ENCODE measurements at regions not wholly inside any gene's neighbourhood (a gene's known extent, or its start where the extent isn't known, plus 50 kb on each side); places are given as distances from the start of the nearest gene placed in this dataset.

DNA sequence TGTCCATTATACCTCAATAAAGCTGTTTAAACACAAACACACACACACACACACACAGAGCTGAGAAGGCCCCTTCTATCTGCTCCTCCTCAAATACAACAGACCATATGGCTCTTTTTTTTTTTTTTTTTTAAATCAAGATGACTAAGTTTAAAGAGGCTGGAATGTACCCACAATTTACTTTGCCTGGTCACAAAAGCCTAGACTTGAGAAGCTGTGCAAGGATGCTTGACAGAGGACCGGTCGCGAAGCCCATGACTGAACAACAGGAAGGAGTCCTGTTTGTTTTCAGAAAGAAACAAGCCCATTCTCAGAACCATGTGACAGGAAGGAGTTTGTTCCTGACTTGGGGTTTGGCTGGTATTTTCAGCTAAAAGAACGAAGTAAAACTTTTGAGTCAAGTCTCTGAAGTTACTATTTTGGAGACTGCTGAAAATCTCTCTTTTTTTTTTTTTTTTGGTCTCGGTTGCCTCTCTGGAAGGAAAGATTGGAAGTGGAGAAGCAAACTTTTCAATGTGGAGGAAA, 650.9 kb upstream of the TENM3 start:
- peaks cover 0 to 4% (median 4%) of the 10 kb centered on the region in 3 donors for H3K36me3 Mint-ChIP-seq
- no peak overlapping the region for H3K4me3 Mint-ChIP-seq
- H3K27ac Mint-ChIP-seq: no peak overlapping the region
- no peaks in the 10 kb centered on the region for H3K4me1 Mint-ChIP-seq
- peaks cover 0 to 5% (median 1%) of the 10 kb centered on the region in 3 donors for H3K27me3 Mint-ChIP-seq (ENCODE audit: low read depth in 3 of 3)
- no peak for DNase-seq
- peaks cover 6 to 38% (median 16%) of the 10 kb centered on the region in 6 donors for H3K9me3 Mint-ChIP-seq

DNA sequence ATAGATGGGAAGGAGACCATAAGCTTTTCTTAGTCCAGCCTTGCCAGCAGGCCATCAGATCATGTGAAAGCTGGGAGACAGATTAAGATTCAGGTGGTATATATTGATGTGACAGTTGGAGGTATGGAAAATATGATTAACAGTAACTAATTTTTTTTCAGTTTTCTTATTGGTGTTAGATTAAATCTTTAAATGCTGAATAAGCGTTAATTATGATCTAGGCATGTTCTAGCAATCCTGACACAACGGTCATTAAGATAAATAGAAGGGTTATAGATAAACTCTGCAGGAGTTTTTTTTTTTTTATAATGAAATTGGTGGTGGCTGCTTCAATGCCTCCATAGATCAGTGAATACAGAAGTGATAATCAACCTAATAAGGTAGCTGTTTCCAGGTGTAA, 649.5 kb upstream of the TENM3 start:
- no peak for DNase-seq
- peaks cover 0 to 4% (median 0%) of the 10 kb centered on the region in 3 donors for H3K36me3 Mint-ChIP-seq
- no peaks in the 10 kb centered on the region for H3K4me1 Mint-ChIP-seq
- no peak overlapping the region for H3K4me3 Mint-ChIP-seq
- H3K9me3 Mint-ChIP-seq: peaks cover 2 to 33% (median 14%) of the 10 kb centered on the region in 6 donors
- no peak overlapping the region for H3K27ac Mint-ChIP-seq
- H3K27me3 Mint-ChIP-seq (ENCODE audit: low read depth in 3 of 3): peaks cover 0 to 3% (median 1%) of the 10 kb centered on the region in 3 donors

DNA sequence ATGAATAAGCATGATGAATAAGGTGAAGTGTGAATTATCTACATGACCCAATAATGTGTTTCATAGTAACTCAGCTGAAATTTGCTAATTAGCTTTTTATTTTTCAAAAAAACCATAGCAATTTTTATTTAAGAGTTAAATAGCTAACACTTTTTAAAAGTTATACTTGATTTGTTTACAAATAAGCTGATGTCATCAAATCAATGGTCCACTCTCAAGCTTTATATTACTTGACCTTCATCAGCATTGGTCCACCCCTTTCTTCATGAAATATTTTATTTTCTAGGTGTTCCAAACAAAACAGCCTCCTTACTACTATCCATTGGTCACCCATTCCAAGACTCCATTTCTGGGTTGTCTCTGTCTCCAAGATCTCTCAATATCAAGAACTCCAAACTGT, 649.0 kb upstream of the TENM3 start:
- Mint-ChIP-seq H3K27ac (no peak overlapping the region), H3K36me3 (peaks cover 0 to 4% (median 0%) of the 10 kb centered on the region in 3 donors), H3K4me3 (no peak overlapping the region), H3K4me1 (no peaks in the 10 kb centered on the region), H3K27me3 (ENCODE audit: low read depth in 3 of 3) (peaks cover 0 to 2% (median 1%) of the 10 kb centered on the region in 3 donors), H3K9me3 (peaks cover 2 to 32% (median 13%) of the 10 kb centered on the region in 6 donors)
- no peak for DNase-seq

DNA sequence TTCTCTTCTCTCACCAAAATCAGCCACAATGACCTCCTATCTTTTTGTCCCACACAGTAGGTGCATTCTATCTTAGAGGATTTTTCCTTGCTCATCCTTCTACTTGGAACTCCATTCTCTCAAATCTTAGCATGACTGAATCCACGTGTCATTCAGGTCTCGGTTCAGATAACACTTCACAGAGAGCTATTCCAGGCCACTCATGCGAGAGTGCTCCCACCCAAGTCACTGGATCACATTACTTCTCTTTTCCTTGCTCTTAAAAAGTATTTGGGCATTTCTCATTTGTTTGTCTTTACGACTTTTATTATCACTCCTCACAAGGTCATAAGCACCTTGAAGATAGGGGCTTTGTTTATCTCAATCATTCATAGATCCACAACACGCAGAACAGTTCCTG, 647.5 kb upstream of the TENM3 start:
- Mint-ChIP-seq H3K36me3 (peaks cover 0 to 4% (median 0%) of the 10 kb centered on the region in 3 donors), H3K4me3 (no peak overlapping the region), H3K4me1 (no peaks in the 10 kb centered on the region), H3K27ac (no peak overlapping the region), H3K27me3 (ENCODE audit: low read depth in 3 of 3) (peaks cover 1 to 2% (median 2%) of the 10 kb centered on the region in 3 donors), H3K9me3 (peaks cover 2 to 32% (median 13%) of the 10 kb centered on the region in 6 donors)
- no peak for DNase-seq

DNA sequence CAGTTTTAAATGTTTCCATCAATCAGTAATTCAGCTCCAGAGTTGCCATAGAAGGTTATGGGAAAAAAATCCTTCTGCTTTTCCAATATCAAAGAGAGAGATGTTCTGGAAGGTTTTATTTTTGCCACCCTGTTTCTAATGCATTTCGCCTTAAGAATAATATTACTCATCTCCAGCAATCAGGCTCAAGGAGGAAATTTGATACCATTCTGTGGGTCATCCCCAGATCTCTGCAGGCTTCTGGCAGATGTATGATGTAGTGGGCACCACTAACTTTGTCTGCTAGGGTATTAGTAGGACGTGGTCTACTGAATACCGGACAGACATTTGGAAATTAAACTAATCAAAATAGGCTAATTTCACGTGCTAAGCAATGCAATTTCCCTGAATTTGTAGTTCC, 645.4 kb upstream of the TENM3 start:
- peaks cover 2 to 30% (median 13%) of the 10 kb centered on the region in 6 donors for H3K9me3 Mint-ChIP-seq

DNA sequence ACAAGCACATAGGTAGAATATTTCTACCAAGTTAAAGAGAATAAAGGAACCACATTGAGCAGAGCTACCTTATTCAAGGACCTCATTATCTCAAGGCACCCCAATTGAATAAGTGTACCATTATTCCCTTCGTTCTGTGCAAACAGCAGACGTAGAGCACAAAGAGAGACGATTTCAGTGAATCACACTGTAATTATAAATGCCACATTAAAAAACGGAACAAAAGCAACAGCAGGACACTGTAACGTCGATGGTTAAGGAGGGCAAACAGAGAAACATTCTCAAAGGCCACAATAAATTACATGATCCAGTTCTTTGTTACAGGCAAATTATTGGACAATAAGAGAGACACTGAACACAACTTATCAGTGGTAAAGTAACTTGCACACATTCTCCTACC, 644.1 kb upstream of the TENM3 start:
- Mint-ChIP-seq H3K36me3 (peaks cover 0 to 4% (median 0%) of the 10 kb centered on the region in 3 donors), H3K9me3 (peaks cover 0 to 30% (median 14%) of the 10 kb centered on the region in 6 donors), H3K4me3 (no peak overlapping the region), H3K4me1 (no peaks in the 10 kb centered on the region), H3K27me3 (ENCODE audit: low read depth in 3 of 3) (peaks cover 1 to 2% (median 2%) of the 10 kb centered on the region in 3 donors), H3K27ac (no peak overlapping the region)
- DNase-seq: no peak

More for the DNA sequence above, 645.4 kb upstream of the TENM3 start:
- Mint-ChIP-seq H3K4me3 (no peak overlapping the region), H3K36me3 (peaks cover 0 to 4% (median 0%) of the 10 kb centered on the region in 3 donors), H3K4me1 (no peaks in the 10 kb centered on the region), H3K27me3 (ENCODE audit: low read depth in 3 of 3) (peaks cover 1 to 2% (median 2%) of the 10 kb centered on the region in 3 donors), H3K27ac (no peak overlapping the region)
- DNase-seq: no peak

DNA sequence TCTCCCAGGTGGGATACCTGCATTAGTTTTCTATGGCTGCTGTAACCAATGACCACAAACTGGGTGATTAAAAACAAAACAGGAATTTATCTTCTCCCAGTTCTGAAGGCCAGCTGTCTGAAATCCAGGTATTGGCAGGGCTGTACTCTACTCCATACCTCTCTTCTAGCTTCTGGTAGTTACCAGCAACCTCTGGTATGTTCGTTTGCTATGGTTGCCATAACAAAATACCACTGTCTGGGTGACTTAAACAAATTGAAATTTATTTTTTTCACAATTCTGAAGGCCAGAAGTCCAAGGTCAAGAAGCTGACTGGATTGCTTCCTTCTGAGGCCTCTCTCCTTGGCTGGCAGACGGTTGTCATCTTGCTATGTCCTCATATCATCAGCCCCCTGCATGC, 642.1 kb upstream of the TENM3 start:
- H3K36me3 Mint-ChIP-seq: no peaks in the 10 kb centered on the region
- H3K9me3 Mint-ChIP-seq: peaks cover 1 to 30% (median 7%) of the 10 kb centered on the region in 6 donors
- no peak for DNase-seq
- no peaks in the 10 kb centered on the region for H3K4me1 Mint-ChIP-seq
- no peak overlapping the region for H3K4me3 Mint-ChIP-seq
- no peak overlapping the region for H3K27ac Mint-ChIP-seq
- peaks cover 0 to 2% (median 0%) of the 10 kb centered on the region in 3 donors for H3K27me3 Mint-ChIP-seq (ENCODE audit: low read depth in 3 of 3)

DNA sequence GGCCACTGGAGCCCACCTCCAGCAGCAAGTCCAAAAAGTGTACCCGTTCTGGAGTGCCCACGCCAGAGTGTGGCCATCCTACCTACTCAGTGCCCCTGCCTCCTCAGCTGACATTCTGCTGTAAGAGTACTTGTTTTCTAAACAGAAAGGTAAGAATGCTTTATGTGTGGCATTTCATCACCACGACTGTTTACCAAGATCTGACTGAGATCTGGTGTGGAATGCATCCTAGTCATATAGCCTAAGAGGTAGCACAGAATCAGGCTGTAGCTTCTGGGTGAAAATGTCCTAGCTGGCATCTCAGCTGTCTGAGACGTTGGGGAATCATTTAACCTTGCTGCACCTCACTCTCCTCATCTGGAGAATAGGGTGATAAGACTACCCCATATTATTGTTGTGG, 638.7 kb upstream of the TENM3 start:
- Mint-ChIP-seq H3K4me1 (no peaks in the 10 kb centered on the region), H3K4me3 (no peak overlapping the region), H3K27ac (no peak overlapping the region), H3K36me3 (no peaks in the 10 kb centered on the region), H3K9me3 (peaks cover 2 to 25% (median 6%) of the 10 kb centered on the region in 6 donors), H3K27me3 (ENCODE audit: low read depth in 3 of 3) (peaks cover 0 to 5% (median 2%) of the 10 kb centered on the region in 3 donors)
- DNase-seq: no peak

DNA sequence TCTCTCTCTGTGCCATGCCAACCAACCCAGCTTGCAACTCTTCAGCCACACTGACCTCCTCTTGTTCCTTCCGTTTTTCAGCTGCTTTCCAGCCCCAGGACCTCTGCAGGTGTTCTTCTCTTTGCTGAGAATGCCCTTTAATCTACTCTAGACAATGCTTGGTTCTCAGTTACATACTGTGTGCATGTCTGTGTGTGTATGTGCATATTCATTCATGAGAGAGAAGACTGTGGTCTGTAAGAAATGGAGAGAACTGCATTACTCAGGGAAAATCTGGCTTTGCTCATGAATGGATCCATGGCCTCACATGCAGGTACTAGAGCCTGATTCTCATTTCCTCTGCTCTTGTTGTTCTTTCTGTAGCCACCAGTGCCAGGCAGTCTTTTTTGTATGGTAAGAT, 636.9 kb upstream of the TENM3 start:
- Mint-ChIP-seq H3K4me3 (no peak overlapping the region), H3K4me1 (no peaks in the 10 kb centered on the region), H3K27me3 (ENCODE audit: low read depth in 3 of 3) (peaks cover 0 to 5% (median 0%) of the 10 kb centered on the region in 3 donors), H3K36me3 (no peaks in the 10 kb centered on the region), H3K9me3 (peaks cover 0 to 23% (median 6%) of the 10 kb centered on the region in 6 donors), H3K27ac (no peak overlapping the region)
- no peak for DNase-seq

DNA sequence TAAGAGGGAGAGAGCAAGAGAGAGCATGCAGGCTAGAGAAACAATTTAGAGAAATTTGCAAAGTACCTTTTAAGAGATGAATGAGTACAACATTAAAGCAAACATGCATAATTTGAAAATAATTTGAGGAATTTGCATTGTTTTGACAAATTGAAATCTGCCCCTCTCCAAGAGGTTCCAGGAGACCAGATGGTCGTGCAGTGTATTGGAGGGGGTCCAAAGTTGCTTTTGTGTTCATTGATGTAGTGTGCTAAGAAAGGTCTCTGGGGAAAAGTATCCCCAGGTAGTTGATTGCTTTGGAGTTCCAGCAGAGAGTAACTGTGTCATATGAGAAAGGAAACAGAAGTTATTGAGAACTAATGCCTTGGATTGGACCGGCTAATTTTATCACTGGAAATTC, 635.0 kb upstream of the TENM3 start:
- Mint-ChIP-seq H3K27me3 (ENCODE audit: low read depth in 3 of 3) (peaks cover 0 to 5% (median 0%) of the 10 kb centered on the region in 3 donors), H3K27ac (no peak overlapping the region), H3K4me1 (no peaks in the 10 kb centered on the region), H3K4me3 (no peak overlapping the region), H3K36me3 (no peaks in the 10 kb centered on the region), H3K9me3 (peaks cover 0 to 20% (median 7%) of the 10 kb centered on the region in 6 donors)
- DNase-seq: no peak

DNA sequence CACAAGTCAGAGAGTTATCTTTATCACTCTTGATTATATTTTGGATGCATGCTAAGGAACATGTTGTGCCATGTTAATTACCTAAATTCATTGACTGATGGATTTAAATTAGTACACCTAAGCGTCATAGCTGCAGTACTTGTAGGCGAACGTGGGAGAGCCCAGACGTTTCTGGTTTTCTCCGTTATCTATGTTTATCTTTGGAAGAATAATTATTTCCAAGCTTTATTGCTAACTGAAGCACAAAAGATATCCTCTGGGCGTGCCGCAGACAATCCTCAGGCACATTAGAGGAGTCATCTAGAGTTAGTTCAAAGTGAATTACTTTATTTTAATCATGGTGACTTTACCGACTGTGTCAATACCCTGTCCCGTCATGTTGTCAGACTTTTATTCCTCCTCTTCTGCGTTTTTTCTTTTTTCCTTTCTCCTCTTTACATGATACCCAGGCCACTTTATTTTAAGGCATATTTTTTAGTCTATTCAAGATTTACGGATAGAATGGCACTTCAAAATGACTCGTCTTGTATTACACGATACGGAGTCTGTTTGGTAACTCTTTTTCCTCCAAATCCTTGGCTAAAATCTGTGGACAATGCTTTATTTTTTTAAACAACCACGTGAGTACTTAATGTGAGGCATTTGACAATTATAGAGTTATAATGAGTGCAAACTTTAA, 632.0 kb upstream of the TENM3 start:
- DNase-seq: no peak
- H3K4me3 Mint-ChIP-seq: no peak overlapping the region
- H3K9me3 Mint-ChIP-seq: peaks cover 0 to 15% (median 5%) of the 10 kb centered on the region in 6 donors
- peaks cover 0 to 5% (median 2%) of the 10 kb centered on the region in 3 donors for H3K27me3 Mint-ChIP-seq (ENCODE audit: low read depth in 3 of 3)
- no peak overlapping the region for H3K27ac Mint-ChIP-seq
- no peaks in the 10 kb centered on the region for H3K36me3 Mint-ChIP-seq
- no peaks in the 10 kb centered on the region for H3K4me1 Mint-ChIP-seq

DNA sequence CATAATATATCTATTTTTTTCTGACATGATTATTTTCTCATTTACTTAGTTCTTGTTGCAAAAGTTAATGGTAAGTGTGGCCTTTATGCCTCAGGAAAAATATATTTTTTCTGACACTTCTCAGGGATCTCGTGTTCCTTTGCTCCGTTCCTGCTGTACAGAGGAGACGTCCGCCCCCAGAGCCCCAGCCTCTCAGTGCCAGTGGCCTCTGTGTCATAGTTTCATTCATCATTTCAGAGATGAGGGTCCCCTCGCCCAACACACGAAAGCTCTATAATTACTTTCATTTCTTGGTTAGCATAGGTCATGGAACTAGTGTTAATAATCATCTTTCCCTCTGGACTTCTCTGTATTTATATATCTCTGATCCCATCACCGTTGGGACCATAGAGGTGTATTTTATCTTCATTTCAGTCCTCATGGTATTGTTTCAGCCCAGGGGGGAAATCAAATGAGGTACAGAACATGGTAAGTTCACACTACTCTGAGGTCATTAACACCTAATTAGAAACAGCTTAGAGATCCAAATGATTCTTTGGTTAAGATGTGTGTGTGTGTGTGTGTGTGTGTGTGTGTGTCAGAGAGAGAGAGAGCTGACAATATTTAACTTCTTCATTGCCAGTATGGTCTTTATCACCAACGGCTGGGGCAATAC, 631.1 kb upstream of the TENM3 start:
- Mint-ChIP-seq H3K4me1 (no peaks in the 10 kb centered on the region), H3K27ac (no peak overlapping the region), H3K27me3 (ENCODE audit: low read depth in 3 of 3) (peaks cover 0 to 3% (median 2%) of the 10 kb centered on the region in 3 donors), H3K4me3 (no peak overlapping the region), H3K9me3 (peaks cover 0 to 19% (median 4%) of the 10 kb centered on the region in 6 donors), H3K36me3 (no peaks in the 10 kb centered on the region)
- DNase-seq: no peak

DNA sequence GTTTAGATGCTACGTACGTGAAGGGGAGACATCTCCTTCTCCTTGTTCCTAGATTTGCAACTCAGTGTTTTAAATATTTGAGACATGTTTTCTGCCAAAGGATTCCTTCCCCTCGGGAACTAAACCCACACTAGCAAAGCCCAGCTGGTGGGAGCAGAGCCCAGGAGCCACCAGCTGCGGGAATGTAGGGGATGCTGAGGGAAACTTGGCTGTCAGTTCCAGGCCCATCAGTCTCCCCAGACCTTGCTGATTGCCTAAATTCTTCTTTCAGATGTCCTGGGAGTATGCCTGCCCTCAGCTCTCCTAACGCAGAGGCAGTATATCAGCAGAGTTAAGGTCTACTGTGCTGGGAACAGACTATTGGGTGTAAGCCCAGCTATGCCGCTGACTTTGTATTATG, 630.0 kb upstream of the TENM3 start:
- H3K27ac Mint-ChIP-seq: no peak overlapping the region

DNA sequence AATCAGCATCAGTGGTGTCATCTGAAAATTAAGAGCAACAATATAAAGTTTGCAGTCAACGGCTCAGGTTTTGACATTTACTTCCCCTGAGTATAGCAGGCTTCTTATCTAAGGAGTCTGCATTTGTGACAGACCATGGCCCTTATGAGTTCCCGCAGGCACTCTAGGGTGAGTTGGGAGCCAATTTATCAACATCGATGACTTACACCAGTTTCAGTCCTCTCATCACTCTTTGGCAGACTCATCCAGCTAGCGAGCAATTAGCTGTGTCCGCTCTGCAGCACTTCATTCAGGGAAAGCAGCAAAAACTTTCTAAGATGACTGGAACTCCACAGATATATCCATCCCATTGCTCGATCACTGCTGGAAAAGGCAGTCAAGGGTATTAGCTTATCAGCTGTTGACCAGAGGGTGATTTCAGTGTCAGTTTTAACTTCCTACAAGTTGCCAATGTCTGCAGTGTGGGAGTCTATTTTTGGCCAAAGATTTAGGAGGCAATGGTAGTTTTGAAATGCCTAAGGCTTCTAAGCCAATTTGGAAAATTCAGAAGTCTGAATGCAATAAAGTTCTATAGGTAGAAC, 625.1 kb upstream of the TENM3 start:
- Mint-ChIP-seq H3K27me3 (ENCODE audit: low read depth in 3 of 3) (peaks cover 0 to 2% (median 0%) of the 10 kb centered on the region in 3 donors), H3K9me3 (peaks cover 0 to 37% (median under 1%) of the 10 kb centered on the region in 6 donors), H3K36me3 (no peaks in the 10 kb centered on the region), H3K27ac (no peak overlapping the region), H3K4me3 (no peak overlapping the region), H3K4me1 (no peaks in the 10 kb centered on the region)
- no peak for DNase-seq

More for the DNA sequence above, 630.0 kb upstream of the TENM3 start:
- no peak overlapping the region for H3K4me3 Mint-ChIP-seq
- H3K4me1 Mint-ChIP-seq: no peaks in the 10 kb centered on the region
- peaks cover 0 to 23% (median 4%) of the 10 kb centered on the region in 6 donors for H3K9me3 Mint-ChIP-seq
- H3K27me3 Mint-ChIP-seq (ENCODE audit: low read depth in 3 of 3): peaks cover 0 to 3% (median 2%) of the 10 kb centered on the region in 3 donors
- no peak for DNase-seq
- H3K36me3 Mint-ChIP-seq: no peaks in the 10 kb centered on the region

All from immature natural killer cell (primary cell).